ENCODE measurements at regions not wholly inside any gene's neighbourhood (a gene's known extent, or its start where the extent isn't known, plus 50 kb on each side); places are given as distances from the start of the nearest gene placed in this dataset.
A peak's percentile ranks its signal among the peaks of the same experiment; 100 is the strongest.

- intact Hi-C loops (cut with DNase I; ENCODE audit: low total_unique reads) = no loop called here
- H3K4me3 ChIP-seq = no peak overlapping the region
- H3K27me3 ChIP-seq = no peaks in the 10 kb centered on the region
- DNase-seq = no peak
- no peak overlapping the region for H3K27ac ChIP-seq
- peaks cover 0 to 5% (median 0%) of the 10 kb centered on the region in 4 donors for H3K36me3 ChIP-seq
- H3K4me1 ChIP-seq = peaks cover 0 to 13% (median 2%) of the 10 kb centered on the region in 4 donors
- no peaks in the 10 kb centered on the region for H3K9me3 ChIP-seq
- TF ChIP-seq POLR2AphosphoS5 (IDR thresholded peaks at IDR 0.05) (no peak), EP300 (IDR thresholded peaks at IDR 0.05) (no peak), CTCF (IDR thresholded peaks at IDR 0.05) (no peak), POLR2A (IDR thresholded peaks at IDR 0.05) (no peak)
Measured at GRCh38 chr6:144722925-144723324, 437.8 kb downstream of the UTRN start.

- no peak overlapping the region for H3K4me3 ChIP-seq
- no peaks in the 10 kb centered on the region for H3K9me3 ChIP-seq
- no peak for TF ChIP-seq POLR2AphosphoS5 (IDR thresholded peaks at IDR 0.05)
- no peak for TF ChIP-seq CTCF (IDR thresholded peaks at IDR 0.05)
- TF ChIP-seq POLR2A (IDR thresholded peaks at IDR 0.05) = no peak
- no peak for TF ChIP-seq EP300 (IDR thresholded peaks at IDR 0.05)
- H3K4me1 ChIP-seq = peaks cover 0 to 13% (median 2%) of the 10 kb centered on the region in 4 donors
- no peaks in the 10 kb centered on the region for H3K27me3 ChIP-seq
- no peak overlapping the region for H3K27ac ChIP-seq
- H3K36me3 ChIP-seq = peaks cover 0 to 5% (median 0%) of the 10 kb centered on the region in 4 donors
- intact Hi-C loops (cut with DNase I; ENCODE audit: low total_unique reads) = no loop called here
- no peak for DNase-seq
Measured at GRCh38 chr6:144723431-144723830, 438.3 kb downstream of the UTRN start.

GRCh38 chr6:144724818-144725217, 439.7 kb downstream of the UTRN start:
- Histone ChIP-seq H3K4me1 (peaks cover 0 to 13% (median 2%) of the 10 kb centered on the region in 4 donors), H3K27ac (no peak overlapping the region), H3K36me3 (peaks cover 0 to 5% (median 0%) of the 10 kb centered on the region in 4 donors), H3K9me3 (no peaks in the 10 kb centered on the region), H3K27me3 (no peaks in the 10 kb centered on the region), H3K4me3 (no peak overlapping the region)
- no peak for DNase-seq
- intact Hi-C loops (cut with DNase I; ENCODE audit: low total_unique reads) = no loop called here
- WGBS, 5 donors = 85 to 92% (median 90%) methylated on average over 2 of the region's 2 CpGs
- no peak for TF ChIP-seq POLR2A (IDR thresholded peaks at IDR 0.05)

- Histone ChIP-seq H3K27ac (no peak overlapping the region), H3K9me3 (no peaks in the 10 kb centered on the region), H3K4me3 (no peak overlapping the region), H3K4me1 (peaks cover 0 to 13% (median 2%) of the 10 kb centered on the region in 4 donors), H3K27me3 (no peaks in the 10 kb centered on the region), H3K36me3 (peaks cover 0 to 9% (median 0%) of the 10 kb centered on the region in 4 donors)
- intact Hi-C loops (cut with DNase I; ENCODE audit: low total_unique reads) = no loop called here
- TF ChIP-seq CTCF (IDR thresholded peaks at IDR 0.05) (no peak), POLR2A (IDR thresholded peaks at IDR 0.05) (no peak), EP300 (IDR thresholded peaks at IDR 0.05) (no peak), POLR2AphosphoS5 (IDR thresholded peaks at IDR 0.05) (no peak)
- DNase-seq = peak; percentile 54 to 56
- 63 to 78% (median 64%) methylated on average over 8 of the region's 8 CpGs for WGBS, 5 donors
Measured at GRCh38 chr6:144725736-144726522, 440.8 kb downstream of the UTRN start.

- no peak for DNase-seq
- Histone ChIP-seq H3K27me3 (no peaks in the 10 kb centered on the region), H3K27ac (no peak overlapping the region), H3K36me3 (peaks cover 0 to 38% (median 24%) of the 10 kb centered on the region in 4 donors), H3K9me3 (no peaks in the 10 kb centered on the region), H3K4me1 (peaks cover 0 to 13% (median 2%) of the 10 kb centered on the region in 4 donors), H3K4me3 (no peak overlapping the region)
- intact Hi-C loops (cut with DNase I; ENCODE audit: low total_unique reads) = no loop called here
- TF ChIP-seq POLR2AphosphoS5 (IDR thresholded peaks at IDR 0.05) = no peak
- TF ChIP-seq POLR2A (IDR thresholded peaks at IDR 0.05) = no peak
- TF ChIP-seq CTCF (IDR thresholded peaks at IDR 0.05) = no peak
- no peak for TF ChIP-seq EP300 (IDR thresholded peaks at IDR 0.05)
- 83 to 87% (median 85%) methylated on average over 4 of the region's 4 CpGs for WGBS, 5 donors
Measured at GRCh38 chr6:144728804-144729203, 443.7 kb downstream of the UTRN start.
